ENCODE measurements at regions not wholly inside any gene's neighbourhood (a gene's known extent, or its start where the extent isn't known, plus 50 kb on each side); places are given as distances from the start of the nearest gene placed in this dataset.

GRCh38 chr2:65823511-65823910 is 391.1 kb upstream of the SPRED2 start:
- Histone ChIP-seq H3K36me3 (ENCODE audit: low read depth) (no peaks in the 10 kb centered on the region), H3K4me3 (ENCODE audit: severe bottlenecking) (no peak overlapping the region), H3K9me3 (ENCODE audit: severe bottlenecking) (no peaks in the 10 kb centered on the region), H3K27ac (ENCODE audit: poor library complexity, severe bottlenecking) (no peak overlapping the region), H3K27me3 (ENCODE audit: insufficient read depth, poor library complexity, severe bottlenecking) (no peaks in the 10 kb centered on the region), H3K4me1 (ENCODE audit: insufficient read depth, poor library complexity, severe bottlenecking) (no peaks in the 10 kb centered on the region)
- ATAC-seq (ENCODE audit: low read depth), result no peak
- no peak for DNase-seq (ENCODE audit: low spot score)
- no peak for TF ChIP-seq CTCF (IDR thresholded peaks at IDR 0.05; ENCODE audit: poor library complexity, severe bottlenecking)

GRCh38 chr2:65820454-65820853 is 388.1 kb upstream of the SPRED2 start:
- no peaks in the 10 kb centered on the region for H3K9me3 ChIP-seq (ENCODE audit: severe bottlenecking)
- no peak for DNase-seq (ENCODE audit: low spot score)
- no peak for TF ChIP-seq CTCF (IDR thresholded peaks at IDR 0.05; ENCODE audit: poor library complexity, severe bottlenecking)
- no peaks in the 10 kb centered on the region for H3K36me3 ChIP-seq (ENCODE audit: low read depth)
- H3K4me3 ChIP-seq (ENCODE audit: severe bottlenecking), result no peak overlapping the region
- no peaks in the 10 kb centered on the region for H3K27me3 ChIP-seq (ENCODE audit: insufficient read depth, poor library complexity, severe bottlenecking)
- no peaks in the 10 kb centered on the region for H3K4me1 ChIP-seq (ENCODE audit: insufficient read depth, poor library complexity, severe bottlenecking)
- H3K27ac ChIP-seq (ENCODE audit: poor library complexity, severe bottlenecking), result no peak overlapping the region
- ATAC-seq (ENCODE audit: low read depth), result no peak

GRCh38 chr2:65819963-65820362 is 387.6 kb upstream of the SPRED2 start:
- ATAC-seq (ENCODE audit: low read depth), result no peak
- Histone ChIP-seq H3K36me3 (ENCODE audit: low read depth) (no peaks in the 10 kb centered on the region), H3K4me1 (ENCODE audit: insufficient read depth, poor library complexity, severe bottlenecking) (no peaks in the 10 kb centered on the region), H3K27ac (ENCODE audit: poor library complexity, severe bottlenecking) (no peak overlapping the region), H3K4me3 (ENCODE audit: severe bottlenecking) (no peak overlapping the region), H3K9me3 (ENCODE audit: severe bottlenecking) (no peaks in the 10 kb centered on the region), H3K27me3 (ENCODE audit: insufficient read depth, poor library complexity, severe bottlenecking) (no peaks in the 10 kb centered on the region)
- no peak for TF ChIP-seq CTCF (IDR thresholded peaks at IDR 0.05; ENCODE audit: poor library complexity, severe bottlenecking)
- no peak for DNase-seq (ENCODE audit: low spot score)

- Histone ChIP-seq H3K9me3 (ENCODE audit: severe bottlenecking) (no peaks in the 10 kb centered on the region), H3K4me1 (ENCODE audit: insufficient read depth, poor library complexity, severe bottlenecking) (no peaks in the 10 kb centered on the region), H3K36me3 (ENCODE audit: low read depth) (no peaks in the 10 kb centered on the region), H3K27ac (ENCODE audit: poor library complexity, severe bottlenecking) (no peak overlapping the region), H3K4me3 (ENCODE audit: severe bottlenecking) (no peak overlapping the region), H3K27me3 (ENCODE audit: insufficient read depth, poor library complexity, severe bottlenecking) (no peaks in the 10 kb centered on the region)
- no peak for DNase-seq (ENCODE audit: low spot score)
- TF ChIP-seq CTCF (IDR thresholded peaks at IDR 0.05; ENCODE audit: poor library complexity, severe bottlenecking), result no peak
- peak; percentile 63 for ATAC-seq (ENCODE audit: low read depth)
Observed at GRCh38 chr2:65818873-65819451, 386.6 kb upstream of the SPRED2 start.

GRCh38 chr2:65813631-65814173 is 381.3 kb upstream of the SPRED2 start:
- Histone ChIP-seq H3K9me3 (ENCODE audit: severe bottlenecking) (no peaks in the 10 kb centered on the region), H3K36me3 (ENCODE audit: low read depth) (no peaks in the 10 kb centered on the region), H3K4me1 (ENCODE audit: insufficient read depth, poor library complexity, severe bottlenecking) (no peaks in the 10 kb centered on the region), H3K27me3 (ENCODE audit: insufficient read depth, poor library complexity, severe bottlenecking) (no peaks in the 10 kb centered on the region), H3K4me3 (ENCODE audit: severe bottlenecking) (no peak overlapping the region), H3K27ac (ENCODE audit: poor library complexity, severe bottlenecking) (no peak overlapping the region)
- no peak for ATAC-seq (ENCODE audit: low read depth)
- no peak for TF ChIP-seq CTCF (IDR thresholded peaks at IDR 0.05; ENCODE audit: poor library complexity, severe bottlenecking)
- DNase-seq (ENCODE audit: low spot score), result no peak

Data from RWPE2 (cell line).